ENCODE measurements at regions not wholly inside any gene's neighbourhood (a gene's known extent, or its start where the extent isn't known, plus 50 kb on each side); places are given as distances from the start of the nearest gene placed in this dataset.

- H3K4me1 Mint-ChIP-seq = no peaks in the 10 kb centered on the region
- no peak for DNase-seq (ENCODE audit: low spot score in 2 of 2)
- H3K36me3 Mint-ChIP-seq = peaks cover 5% of the 10 kb centered on the region
- peaks cover 13% of the 10 kb centered on the region for H3K9me3 Mint-ChIP-seq
- ATAC-seq = no peak
- H3K27ac Mint-ChIP-seq = no peak overlapping the region
- no peak overlapping the region for H3K4me3 Mint-ChIP-seq
These were observed 354.2 kb upstream of the PIK3C3 start for GRCh38 chr18:41600693-41601391.

GRCh38 chr18:41599466-41599865, 355.6 kb upstream of the PIK3C3 start:
- no peak for ATAC-seq
- Mint-ChIP-seq H3K27ac (no peak overlapping the region), H3K4me1 (no peaks in the 10 kb centered on the region), H3K36me3 (no peaks in the 10 kb centered on the region), H3K9me3 (peaks cover 13% of the 10 kb centered on the region), H3K4me3 (no peak overlapping the region)
- no peak for DNase-seq (ENCODE audit: low spot score in 2 of 2)

DNA sequence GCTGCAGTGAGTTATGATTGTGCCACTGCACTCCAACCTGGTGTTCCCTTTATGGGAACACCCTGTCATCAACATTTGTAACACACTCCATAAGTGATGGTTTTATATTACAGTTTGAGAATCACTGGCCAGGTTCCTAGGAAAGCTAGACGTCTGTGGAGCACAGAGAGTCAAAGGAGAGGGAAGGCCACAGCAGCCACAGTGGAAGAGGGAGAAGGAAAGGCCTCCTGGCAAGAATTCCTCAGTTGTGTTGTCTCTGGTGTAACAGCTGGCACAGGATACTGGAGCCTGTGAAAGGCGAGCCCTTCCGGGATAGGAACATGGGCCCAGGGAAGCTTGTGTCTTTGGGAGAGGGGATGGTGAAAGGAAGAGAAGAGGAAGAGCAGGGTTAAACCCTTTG, 360.5 kb upstream of the PIK3C3 start:
- Mint-ChIP-seq H3K36me3 (no peaks in the 10 kb centered on the region), H3K27ac (no peak overlapping the region), H3K9me3 (peaks cover 14% of the 10 kb centered on the region), H3K4me3 (no peak overlapping the region), H3K4me1 (no peaks in the 10 kb centered on the region)
- no peak for DNase-seq (ENCODE audit: low spot score in 2 of 2)
- no peak for ATAC-seq

DNA sequence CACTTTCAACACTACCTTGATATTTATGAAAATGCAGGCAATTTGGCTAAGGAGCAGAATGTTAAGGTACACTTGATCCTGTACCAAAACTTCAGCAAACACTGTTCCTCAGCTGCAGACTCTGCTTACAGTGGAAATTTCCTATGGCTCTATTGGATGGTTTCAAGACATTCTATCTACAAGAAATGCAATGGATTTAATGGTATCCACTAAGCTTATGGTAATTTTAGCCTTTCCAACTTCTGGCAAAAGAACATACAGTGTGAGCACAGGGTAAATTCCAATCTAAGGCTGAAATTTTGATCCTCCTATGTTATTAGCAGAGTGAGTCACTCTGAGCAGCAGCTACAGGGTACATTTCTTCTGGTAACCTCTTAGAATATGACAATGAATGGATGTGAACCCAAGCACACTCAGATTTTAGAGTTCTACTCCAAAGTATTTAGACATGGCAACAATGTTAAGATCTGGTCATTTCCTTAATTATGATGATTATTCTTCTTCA, 361.8 kb upstream of the PIK3C3 start:
- Mint-ChIP-seq H3K4me1 (no peaks in the 10 kb centered on the region), H3K9me3 (peaks cover 18% of the 10 kb centered on the region), H3K4me3 (no peak overlapping the region), H3K27ac (no peak overlapping the region), H3K36me3 (no peaks in the 10 kb centered on the region)
- ATAC-seq = no peak
- no peak for DNase-seq (ENCODE audit: low spot score in 2 of 2)

GRCh38 chr18:41587976-41588375, 367.1 kb upstream of the PIK3C3 start:
- Mint-ChIP-seq H3K4me1 (no peaks in the 10 kb centered on the region), H3K4me3 (no peak overlapping the region), H3K9me3 (peaks cover 12% of the 10 kb centered on the region), H3K27ac (no peak overlapping the region), H3K36me3 (no peaks in the 10 kb centered on the region)
- ATAC-seq = no peak
- no peak for DNase-seq (ENCODE audit: low spot score in 2 of 2)

- no peaks in the 10 kb centered on the region for H3K4me1 Mint-ChIP-seq
- DNase-seq (ENCODE audit: low spot score in 2 of 2) (no peak), ATAC-seq (no peak)
- H3K27ac Mint-ChIP-seq = no peak overlapping the region
- H3K4me3 Mint-ChIP-seq = no peak overlapping the region
- peaks cover 17% of the 10 kb centered on the region for H3K9me3 Mint-ChIP-seq
- H3K36me3 Mint-ChIP-seq = no peaks in the 10 kb centered on the region
These were observed 369.5 kb upstream of the PIK3C3 start for GRCh38 chr18:41585512-41585911.

- Mint-ChIP-seq H3K27ac (no peak overlapping the region), H3K4me1 (no peaks in the 10 kb centered on the region), H3K4me3 (no peak overlapping the region), H3K36me3 (no peaks in the 10 kb centered on the region), H3K9me3 (peaks cover 10% of the 10 kb centered on the region)
- no peak for DNase-seq (ENCODE audit: low spot score in 2 of 2)
- ATAC-seq = no peak
These were observed 375.8 kb upstream of the PIK3C3 start for GRCh38 chr18:41579185-41579584.

GRCh38 chr18:41577529-41577928, 377.5 kb upstream of the PIK3C3 start:
- no peak for ATAC-seq
- Mint-ChIP-seq H3K27ac (no peak overlapping the region), H3K36me3 (no peaks in the 10 kb centered on the region), H3K9me3 (peaks cover 14% of the 10 kb centered on the region), H3K4me3 (no peak overlapping the region), H3K4me1 (no peaks in the 10 kb centered on the region)
- DNase-seq (ENCODE audit: low spot score in 2 of 2) = no peak

GRCh38 chr18:41576643-41577042, 378.4 kb upstream of the PIK3C3 start:
- Mint-ChIP-seq H3K9me3 (peaks cover 13% of the 10 kb centered on the region), H3K27ac (no peak overlapping the region), H3K4me3 (no peak overlapping the region), H3K4me1 (no peaks in the 10 kb centered on the region), H3K36me3 (no peaks in the 10 kb centered on the region)
- ATAC-seq (no peak), DNase-seq (ENCODE audit: low spot score in 2 of 2) (no peak)

GRCh38 chr18:41569867-41570266, 385.2 kb upstream of the PIK3C3 start:
- H3K36me3 Mint-ChIP-seq = no peaks in the 10 kb centered on the region

DNA sequence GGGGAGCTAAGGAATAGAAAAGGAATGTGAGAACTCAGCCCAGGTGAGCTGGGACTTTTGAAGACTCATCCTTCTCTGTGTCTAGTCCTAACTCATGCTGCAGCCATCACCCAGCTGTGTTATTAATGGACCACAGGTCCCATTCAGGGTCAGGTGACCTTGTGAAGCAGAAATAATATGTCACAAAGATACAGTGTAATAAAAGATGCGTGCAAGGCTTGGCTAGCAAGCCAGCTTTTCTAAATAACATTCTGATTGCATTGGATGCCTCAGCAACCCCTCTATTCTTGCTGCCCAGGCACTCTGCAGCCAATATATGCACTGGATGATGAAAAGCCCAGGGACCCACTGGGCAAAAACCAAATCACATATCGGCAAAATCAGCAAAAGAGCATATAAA, 393.1 kb upstream of the PIK3C3 start:
- H3K36me3 Mint-ChIP-seq = no peaks in the 10 kb centered on the region
- H3K9me3 Mint-ChIP-seq = peaks cover 11% of the 10 kb centered on the region
- ATAC-seq (no peak), DNase-seq (ENCODE audit: low spot score in 2 of 2) (no peak)
- H3K4me1 Mint-ChIP-seq = no peaks in the 10 kb centered on the region
- H3K27ac Mint-ChIP-seq = no peak overlapping the region
- H3K4me3 Mint-ChIP-seq = no peak overlapping the region

More at GRCh38 chr18:41569867-41570266, 385.2 kb upstream of the PIK3C3 start:
- Mint-ChIP-seq H3K4me1 (no peaks in the 10 kb centered on the region), H3K27ac (no peak overlapping the region), H3K9me3 (peaks cover 22% of the 10 kb centered on the region), H3K4me3 (no peak overlapping the region)
- DNase-seq (ENCODE audit: low spot score in 2 of 2) (no peak), ATAC-seq (no peak)

GRCh38 chr18:41558715-41559114, 396.3 kb upstream of the PIK3C3 start:
- DNase-seq (ENCODE audit: low spot score in 2 of 2) (no peak), ATAC-seq (no peak)
- H3K4me1 Mint-ChIP-seq = no peaks in the 10 kb centered on the region

GRCh38 chr18:41553716-41554115, 401.3 kb upstream of the PIK3C3 start:
- ATAC-seq = no peak
- Mint-ChIP-seq H3K27ac (no peak overlapping the region), H3K36me3 (no peaks in the 10 kb centered on the region), H3K4me3 (no peak overlapping the region), H3K4me1 (no peaks in the 10 kb centered on the region), H3K9me3 (peaks cover 10% of the 10 kb centered on the region)
- no peak for DNase-seq (ENCODE audit: low spot score in 2 of 2)

More at GRCh38 chr18:41558715-41559114, 396.3 kb upstream of the PIK3C3 start:
- Mint-ChIP-seq H3K4me3 (no peak overlapping the region), H3K36me3 (no peaks in the 10 kb centered on the region), H3K27ac (no peak overlapping the region), H3K9me3 (peaks cover 11% of the 10 kb centered on the region)

DNA sequence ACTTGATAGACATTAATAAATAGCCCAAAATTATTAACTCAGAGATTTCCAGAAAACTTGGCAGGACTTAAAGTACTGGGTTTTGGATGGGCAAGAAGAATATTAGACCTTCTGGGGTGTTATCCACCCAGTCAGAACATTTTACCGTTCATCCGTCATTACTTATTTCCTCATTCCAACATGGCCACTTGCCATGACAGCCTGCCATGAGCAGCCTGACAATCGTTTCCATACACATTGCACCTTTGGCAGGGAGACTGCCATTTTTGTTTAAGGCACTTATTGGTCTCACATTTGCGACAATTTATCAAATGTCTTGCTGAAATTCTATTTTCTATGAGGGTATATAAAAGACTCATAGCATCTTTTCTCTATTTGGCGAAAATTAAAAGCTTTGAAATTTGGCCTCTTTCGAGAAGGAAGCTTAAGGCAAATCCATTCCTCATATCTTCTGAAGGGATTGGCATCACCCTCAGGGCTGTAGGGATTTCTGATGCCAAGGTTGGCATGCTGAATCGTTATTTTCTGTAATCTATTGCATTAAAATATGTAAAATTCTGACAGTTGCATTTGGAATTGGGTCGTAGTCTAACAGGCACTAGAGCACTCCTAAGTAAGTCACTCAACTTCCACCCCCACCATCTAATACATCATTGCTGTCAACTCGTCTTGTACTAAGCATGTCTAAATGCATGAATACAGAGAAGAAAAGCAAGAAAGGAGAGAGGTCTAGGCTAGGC, 406.3 kb upstream of the PIK3C3 start:
- Mint-ChIP-seq H3K9me3 (peaks cover 12% of the 10 kb centered on the region), H3K36me3 (no peaks in the 10 kb centered on the region), H3K4me3 (no peak overlapping the region), H3K27ac (no peak overlapping the region), H3K4me1 (no peaks in the 10 kb centered on the region)
- ATAC-seq = no peak
- no peak for DNase-seq (ENCODE audit: low spot score in 2 of 2)

DNA sequence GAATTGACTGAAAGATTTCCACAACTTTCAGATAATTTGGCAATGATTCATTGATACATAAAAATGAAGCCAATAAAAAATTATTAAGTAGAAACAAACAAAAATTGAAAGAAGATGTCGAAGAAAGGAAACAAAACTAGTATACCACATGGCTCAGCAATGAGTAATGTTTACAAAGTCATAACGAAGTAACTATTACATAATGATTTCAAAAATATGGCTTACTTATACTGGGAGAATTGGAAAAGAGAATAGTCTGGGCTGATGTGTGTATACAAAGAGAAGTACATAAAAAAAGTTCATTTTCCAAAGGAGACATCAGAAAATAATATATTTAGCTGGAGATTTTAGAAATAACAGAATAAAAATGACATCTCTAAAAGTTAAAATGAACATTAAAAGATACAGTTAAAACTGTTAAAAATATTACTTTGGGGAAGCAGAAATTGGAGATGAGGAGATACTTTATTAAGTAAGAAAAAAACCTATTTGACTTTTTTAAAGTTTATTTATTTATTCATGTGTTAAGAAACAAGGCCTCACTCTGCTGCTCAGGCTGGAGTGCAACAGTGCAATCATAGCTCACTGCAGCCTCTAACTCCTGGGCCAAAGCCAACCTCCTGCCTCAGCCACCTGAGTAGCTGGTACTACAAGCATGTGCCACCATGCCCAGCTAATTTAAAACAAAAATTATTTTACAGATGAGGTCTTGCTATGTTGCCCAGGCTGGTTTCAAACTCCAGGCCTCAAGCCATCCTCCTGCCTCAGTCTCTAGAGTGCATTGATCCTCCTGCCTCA, 409.7 kb upstream of the PIK3C3 start:
- no peaks in the 10 kb centered on the region for H3K4me1 Mint-ChIP-seq
- H3K4me3 Mint-ChIP-seq = no peak overlapping the region
- DNase-seq (ENCODE audit: low spot score in 2 of 2) (no peak), ATAC-seq (no peak)
- no peak overlapping the region for H3K27ac Mint-ChIP-seq
- peaks cover 16% of the 10 kb centered on the region for H3K9me3 Mint-ChIP-seq
- no peaks in the 10 kb centered on the region for H3K36me3 Mint-ChIP-seq

Measured in stimulated activated effector memory CD8-positive, alpha-beta T cell treated with anti-CD3 and anti-CD28 coated beads, Interleukin-12 subunit alpha, Interleukin-12 subunit beta, amount 100 ng/mL, for 72 hours (primary cell).